ENCODE measurements at regions not wholly inside any gene's neighbourhood (a gene's known extent, or its start where the extent isn't known, plus 50 kb on each side); places are given as distances from the start of the nearest gene placed in this dataset.

- Histone ChIP-seq H3K36me3 (ENCODE audit: low read length) (no peaks in the 10 kb centered on the region), H4K20me1 (ENCODE audit: low read depth, low read length) (no peaks in the 10 kb centered on the region), H3K9me2 (replicated peaks; ENCODE audit: insufficient read depth, low read length) (no peaks in the 10 kb centered on the region), H3F3A (ENCODE audit: insufficient read depth) (no peaks in the 10 kb centered on the region), H3K27ac (ENCODE audit: low read depth, low read length) (no peak overlapping the region), H3K9ac (ENCODE audit: low read length) (no peak overlapping the region), H3K4me2 (ENCODE audit: low read depth, low read length, poor library complexity, severe bottlenecking) (no peak overlapping the region), H3K9me3 (ENCODE audit: insufficient read depth, low read length) (no peaks in the 10 kb centered on the region), H2AFZ (ENCODE audit: low read depth, low read length, severe bottlenecking) (no peak overlapping the region), H3K4me3 (ENCODE audit: insufficient read depth, low read length, poor library complexity, severe bottlenecking) (no peak overlapping the region), H3K79me2 (ENCODE audit: insufficient read depth, low read length) (no peaks in the 10 kb centered on the region), H3K27me3 (ENCODE audit: low read length) (no peaks in the 10 kb centered on the region)
- TF ChIP-seq EZH2phosphoT487 (conservative IDR thresholded peaks at IDR 0.05; ENCODE audit: low read length) (no peak), CTCF (IDR thresholded peaks at IDR 0.05; ENCODE audit: insufficient read depth, low read length, poor library complexity, severe bottlenecking) (no peak)
Observed at GRCh38 chr7:112990624-112991023, 96.0 kb downstream of the GPR85 start.

GRCh38 chr7:112989531-112989930 lies 97.1 kb downstream of the GPR85 start:
- Histone ChIP-seq H3F3A (ENCODE audit: insufficient read depth) (no peaks in the 10 kb centered on the region), H3K36me3 (ENCODE audit: low read length) (no peaks in the 10 kb centered on the region), H3K9ac (ENCODE audit: low read length) (no peak overlapping the region), H3K9me3 (ENCODE audit: insufficient read depth, low read length) (no peaks in the 10 kb centered on the region), H3K79me2 (ENCODE audit: insufficient read depth, low read length) (no peaks in the 10 kb centered on the region), H3K4me2 (ENCODE audit: low read depth, low read length, poor library complexity, severe bottlenecking) (no peak overlapping the region), H3K4me3 (ENCODE audit: insufficient read depth, low read length, poor library complexity, severe bottlenecking) (no peak overlapping the region), H3K27me3 (ENCODE audit: low read length) (no peaks in the 10 kb centered on the region), H2AFZ (ENCODE audit: low read depth, low read length, severe bottlenecking) (no peak overlapping the region), H4K20me1 (ENCODE audit: low read depth, low read length) (no peaks in the 10 kb centered on the region), H3K9me2 (replicated peaks; ENCODE audit: insufficient read depth, low read length) (no peaks in the 10 kb centered on the region), H3K27ac (ENCODE audit: low read depth, low read length) (no peak overlapping the region)
- TF ChIP-seq CTCF (IDR thresholded peaks at IDR 0.05; ENCODE audit: insufficient read depth, low read length, poor library complexity, severe bottlenecking) (no peak), EZH2phosphoT487 (conservative IDR thresholded peaks at IDR 0.05; ENCODE audit: low read length) (no peak)

- H3K4me2 ChIP-seq (ENCODE audit: low read depth, low read length, poor library complexity, severe bottlenecking): no peak overlapping the region
- no peaks in the 10 kb centered on the region for H3K36me3 ChIP-seq (ENCODE audit: low read length)
- no peak overlapping the region for H3K9ac ChIP-seq (ENCODE audit: low read length)
- H3K27ac ChIP-seq (ENCODE audit: low read depth, low read length): no peak overlapping the region
- H3K27me3 ChIP-seq (ENCODE audit: low read length): no peaks in the 10 kb centered on the region; the same call in 1 of the 2 replicates
- H3K9me2 ChIP-seq (replicated peaks; ENCODE audit: insufficient read depth, low read length): no peaks in the 10 kb centered on the region
- H2AFZ ChIP-seq (ENCODE audit: low read depth, low read length, severe bottlenecking): no peak overlapping the region
- H3K9me3 ChIP-seq (ENCODE audit: insufficient read depth, low read length): no peaks in the 10 kb centered on the region
- TF ChIP-seq CTCF (IDR thresholded peaks at IDR 0.05; ENCODE audit: insufficient read depth, low read length, poor library complexity, severe bottlenecking) (no peak), EZH2phosphoT487 (conservative IDR thresholded peaks at IDR 0.05; ENCODE audit: low read length) (no peak)
- no peak overlapping the region for H3K4me3 ChIP-seq (ENCODE audit: insufficient read depth, low read length, poor library complexity, severe bottlenecking)
- H3F3A ChIP-seq (ENCODE audit: insufficient read depth): no peaks in the 10 kb centered on the region
- no peaks in the 10 kb centered on the region for H4K20me1 ChIP-seq (ENCODE audit: low read depth, low read length)
- H3K79me2 ChIP-seq (ENCODE audit: insufficient read depth, low read length): no peaks in the 10 kb centered on the region
Observed at GRCh38 chr7:112987171-112987570, 99.5 kb downstream of the GPR85 start.

Data from SU-DHL-6 (cell line).